ENCODE measurements at regions not wholly inside any gene's neighbourhood (a gene's known extent, or its start where the extent isn't known, plus 50 kb on each side); places are given as distances from the start of the nearest gene placed in this dataset.

- TF ChIP-seq NFAT5 (CRISPR knock-in tag; IDR thresholded peaks at IDR 0.05): no peak
- TF ChIP-seq ZSCAN20 (CRISPR knock-in tag; IDR thresholded peaks at IDR 0.05; ENCODE audit: borderline replicate concordance): 0 out of 2 replicates have a peak, but pooled peaks have one; percentile 34
- TF ChIP-seq MTA3 (CRISPR knock-in tag; IDR thresholded peaks at IDR 0.05): no peak
- peak; percentile 84 for TF ChIP-seq XRCC5 (optimal IDR thresholded peaks at IDR 0.05; ENCODE audit: low read length)
- TF ChIP-seq NCOR1 (IDR thresholded peaks at IDR 0.05; ENCODE audit: borderline replicate concordance, low read length): no peak
- TF ChIP-seq FOSL2 (CRISPR knock-in tag; IDR thresholded peaks at IDR 0.05): peak; percentile 27; the same call in 1 of the 2 replicates
- TF ChIP-seq THAP11 (CRISPR knock-in tag; IDR thresholded peaks at IDR 0.05): peak; percentile 54
- TF ChIP-seq TAF15 (IDR thresholded peaks at IDR 0.05; ENCODE audit: low read depth, low read length, poor library complexity, severe bottlenecking): no peak
- no peak for TF ChIP-seq STAT5B (CRISPR knock-in tag; IDR thresholded peaks at IDR 0.05)
- no peak for TF ChIP-seq NFATC3 (CRISPR knock-in tag; IDR thresholded peaks at IDR 0.05)
- TF ChIP-seq ZNF362 (CRISPR knock-in tag; IDR thresholded peaks at IDR 0.05; ENCODE audit: borderline replicate concordance): no peak
- TF ChIP-seq ZNF333 (CRISPR knock-in tag; IDR thresholded peaks at IDR 0.05; ENCODE audit: borderline replicate concordance): no peak
- TF ChIP-seq ZXDC (CRISPR knock-in tag; IDR thresholded peaks at IDR 0.05): no peak
- no peak for TF ChIP-seq ZNF737 (CRISPR knock-in tag; IDR thresholded peaks at IDR 0.05; ENCODE audit: borderline replicate concordance)
- no peak for TF ChIP-seq ZNF274 (CRISPR knock-in tag; IDR thresholded peaks at IDR 0.05)
- no peak for TF ChIP-seq ZNF800 (CRISPR knock-in tag; IDR thresholded peaks at IDR 0.05)
- no peak for TF ChIP-seq KDM1A (CRISPR knock-in tag; IDR thresholded peaks at IDR 0.05)
- TF ChIP-seq NFIC (IDR thresholded peaks at IDR 0.05; ENCODE audit: low read length): no peak
- no peak for TF ChIP-seq HOXA7 (CRISPR knock-in tag; IDR thresholded peaks at IDR 0.05)
Measured at GRCh38 chr6:138590796-138591709, 91.8 kb upstream of the NHSL1 start (continued).
